HEK293 (cell line): ENCODE measurements at regions not wholly inside any gene's neighbourhood (a gene's known extent, or its start where the extent isn't known, plus 50 kb on each side); places are given as distances from the start of the nearest gene placed in this dataset.
"Not testable (repeated sequence)": the region's sequence is repeated elsewhere in the genome, so short reads cannot be mapped to it uniquely, and the experiment has no call there.

Experiments used
- CTCF ChIA-PET: fragments of 350-600 bp; formaldehyde crosslinking; extraction: SDS; loops from one replicate; lab custom pipeline; 2021; ENCODE audit warnings: antibody characterized with exemption; lab: Yijun Ruan, JAX
- POLR2A ChIA-PET: fragments of 300-600 bp; formaldehyde crosslinking; extraction: SDS; loops from one replicate; lab custom pipeline; 2020; ENCODE audit warnings: antibody characterized with exemption, inconsistent platforms; lab: Yijun Ruan, JAX
- H3K27ac ChIP-seq: fragments of 200-500 bp; sonication (Bioruptor generic); 2 replicates; pipeline ENCODE4 v1.5.1; 2014; ENCODE audit warnings: low read depth, low read length, control low read depth, inconsistent platforms; ENCODE audit errors: extremely low read depth
- H3K36me3 ChIP-seq, 2 experiments: fragments of 200-500 bp in 1 of 2; sonication (Bioruptor generic) in 1 of 2; 1 replicate in 1 of 2; 2 replicates in 1 of 2; pipeline ENCODE4 v1.5.1; 2014 to 2017; ENCODE audit warnings: inconsistent platforms in 2 of 2, low read length in 2 of 2; ENCODE audit not compliant: control insufficient read depth in 2 of 2, insufficient read depth in 1 of 2
- H3K4me1 ChIP-seq: fragments of 200-500 bp; sonication (Bioruptor generic); 2 replicates; pipeline ENCODE4 v1.5.1; 2014; ENCODE audit warnings: mild to moderate bottlenecking, low read length, inconsistent platforms; ENCODE audit not compliant: control insufficient read depth, insufficient read depth
- H3K4me3 ChIP-seq: 2 replicates; pipeline ENCODE4 v1.5.1; 2011; ENCODE audit warnings: low read depth, mild to moderate bottlenecking, control low read depth, low read length, moderate library complexity
- H3K9me3 ChIP-seq: fragments of 200-500 bp; sonication (Bioruptor generic); 2 replicates; pipeline ENCODE4 v1.5.1; 2014; ENCODE audit warnings: low read depth, low read length, inconsistent platforms; ENCODE audit not compliant: control insufficient read depth, insufficient read depth
- BCL11B ChIP-seq: fragments of 450-650 bp; formaldehyde crosslinking; IDR thresholded peaks from 2 replicates; pipeline ENCODE4 v1.5.1; 2016; ENCODE audit warnings: low read depth, missing biosample characterization, missing genetic modification characterization
- GLI2 ChIP-seq: fragments of 450-650 bp; formaldehyde crosslinking; IDR thresholded peaks from 2 replicates; pipeline ENCODE4; 2017; ENCODE audit warnings: missing biosample characterization, missing genetic modification characterization, low read depth, borderline replicate concordance
- HOXC10 ChIP-seq: sonication (generic); formaldehyde crosslinking; IDR thresholded peaks from 2 replicates; pipeline ENCODE4 v1.8.1; 2023; ENCODE audit warnings: mild to moderate bottlenecking, missing genetic modification reagents
- KLF16 ChIP-seq: fragments of 450-650 bp; formaldehyde crosslinking; IDR thresholded peaks from 2 replicates; pipeline ENCODE4 v1.5.1; 2017; ENCODE audit warnings: missing biosample characterization, missing genetic modification characterization
- MEIS1 ChIP-seq: sonication (generic); formaldehyde crosslinking; IDR thresholded peaks from 2 replicates; pipeline ENCODE4 v1.8.1; 2022; ENCODE audit warnings: missing genetic modification reagents, mild to moderate bottlenecking, borderline replicate concordance
- PRDM10 ChIP-seq: fragments of 450-650 bp; formaldehyde crosslinking; IDR thresholded peaks from 2 replicates; pipeline ENCODE4 v1.5.1; 2016; ENCODE audit warnings: missing biosample characterization, missing genetic modification characterization
- YY1 ChIP-seq: fragments of 450-650 bp; formaldehyde crosslinking; IDR thresholded peaks from 2 replicates; pipeline ENCODE4 v1.5.1; 2018; ENCODE audit warnings: missing biosample characterization, missing genetic modification characterization
- YY2 ChIP-seq: fragments of 450-650 bp; formaldehyde crosslinking; IDR thresholded peaks from 2 replicates; pipeline ENCODE4 v1.5.1; 2016; ENCODE audit warnings: missing biosample characterization, missing genetic modification characterization
- ZBTB1 ChIP-seq: fragments of 450-650 bp; formaldehyde crosslinking; IDR thresholded peaks from 2 replicates; pipeline ENCODE4 v1.5.1; 2016; ENCODE audit warnings: missing biosample characterization, missing genetic modification characterization
- ZNF138 ChIP-seq: fragments of 450-650 bp; formaldehyde crosslinking; IDR thresholded peaks from 2 replicates; pipeline ENCODE4 v1.5.1; 2016; ENCODE audit warnings: missing biosample characterization, missing genetic modification characterization, borderline replicate concordance
- ZNF23 ChIP-seq: fragments of 450-650 bp; formaldehyde crosslinking; IDR thresholded peaks from 2 replicates; pipeline ENCODE4 v1.5.1; 2016; ENCODE audit warnings: missing biosample characterization, missing genetic modification characterization, borderline replicate concordance
- ZNF24 ChIP-seq: fragments of 450-650 bp; formaldehyde crosslinking; IDR thresholded peaks from 2 replicates; pipeline ENCODE4 v1.5.1; 2016; ENCODE audit warnings: missing biosample characterization, missing genetic modification characterization
- ZNF292 ChIP-seq: fragments of 450-650 bp; formaldehyde crosslinking; IDR thresholded peaks from 2 replicates; pipeline ENCODE4 v1.5.1; 2016; ENCODE audit warnings: low read depth, missing biosample characterization, missing genetic modification characterization, borderline replicate concordance
- ZNF302 ChIP-seq: fragments of 450-650 bp; formaldehyde crosslinking; IDR thresholded peaks from 2 replicates; pipeline ENCODE4 v1.5.1; 2016; ENCODE audit warnings: missing biosample characterization, missing genetic modification characterization, low read depth
- ZNF335 ChIP-seq: fragments of 450-650 bp; formaldehyde crosslinking; conservative IDR thresholded peaks from 2 replicates; pipeline ENCODE4 v1.5.1; 2016; ENCODE audit warnings: missing biosample characterization, missing genetic modification characterization
- ZNF391 ChIP-seq: fragments of 450-650 bp; formaldehyde crosslinking; IDR thresholded peaks from 2 replicates; pipeline ENCODE4 v1.5.1; 2016; ENCODE audit warnings: low read depth, missing biosample characterization, missing genetic modification characterization, borderline replicate concordance
- ZNF394 ChIP-seq: fragments of 450-650 bp; formaldehyde crosslinking; IDR thresholded peaks from 2 replicates; pipeline ENCODE4 v1.5.1; 2016; ENCODE audit warnings: missing biosample characterization, missing genetic modification characterization, mild to moderate bottlenecking, moderate library complexity, borderline replicate concordance
- ZNF501 ChIP-seq: fragments of 450-650 bp; formaldehyde crosslinking; IDR thresholded peaks from 2 replicates; pipeline ENCODE4 v1.5.1; 2016; ENCODE audit warnings: missing biosample characterization, missing genetic modification characterization
- ZNF549 ChIP-seq: fragments of 450-650 bp; IDR thresholded peaks from 2 replicates; pipeline ENCODE4 v1.5.1; 2018; ENCODE audit warnings: missing biosample characterization, missing genetic modification characterization, mild to moderate bottlenecking, inconsistent platforms, moderate library complexity
- ZNF558 ChIP-seq: fragments of 450-650 bp; formaldehyde crosslinking; IDR thresholded peaks from 2 replicates; pipeline ENCODE4 v1.5.1; 2016; ENCODE audit warnings: missing biosample characterization, missing genetic modification characterization
- ZNF580 ChIP-seq: fragments of 450-650 bp; formaldehyde crosslinking; IDR thresholded peaks from 2 replicates; pipeline ENCODE4 v1.5.1; 2016; ENCODE audit warnings: missing biosample characterization, missing genetic modification characterization
- ZNF785 ChIP-seq: fragments of 450-650 bp; formaldehyde crosslinking; IDR thresholded peaks from 2 replicates; pipeline ENCODE4 v1.5.1; 2016; ENCODE audit warnings: missing biosample characterization, missing genetic modification characterization
- ZSCAN5A ChIP-seq: fragments of 450-650 bp; formaldehyde crosslinking; IDR thresholded peaks from 2 replicates; pipeline ENCODE4 v1.5.1; 2016; ENCODE audit warnings: missing biosample characterization, missing genetic modification characterization
- ZXDB ChIP-seq: fragments of 450-650 bp; formaldehyde crosslinking; IDR thresholded peaks from 2 replicates; pipeline ENCODE4 v1.5.1; 2016; ENCODE audit warnings: missing biosample characterization, missing genetic modification characterization

- TF ChIP-seq YY1 (tag by site-specific recombination) (no peak), ZNF23 (tag by site-specific recombination) (no peak), MEIS1 (CRISPR knock-in tag) (no peak), ZNF394 (tag by site-specific recombination) (no peak), ZNF292 (no peak)
- Histone ChIP-seq H3K4me1 (no peaks in the 10 kb centered on the region), H3K27ac (no peak overlapping the region), H3K36me3 (no peaks in the 10 kb centered on the region), H3K9me3 (no peaks in the 10 kb centered on the region), H3K4me3 (no peak overlapping the region)
- ChIA-PET POLR2A (no interaction called here), CTCF (no interaction called here)
Measured at GRCh38 chr7:45435846-45436245, 138.3 kb upstream of the ADCY1 start.

- H3K4me1 ChIP-seq, H3K4me3 ChIP-seq, H3K36me3 ChIP-seq, POLR2A ChIA-PET, H3K9me3 ChIP-seq, CTCF ChIA-PET, H3K27ac ChIP-seq: not testable (repeated sequence)
Measured at GRCh38 chr7:45440776-45441175, 133.4 kb upstream of the ADCY1 start.

- Histone ChIP-seq H3K4me3 (no peak overlapping the region), H3K4me1 (no peaks in the 10 kb centered on the region), H3K9me3 (no peaks in the 10 kb centered on the region), H3K27ac (no peak overlapping the region)
- CTCF ChIA-PET = interaction anchor here (0.8 kb wide), 1 partner anchor 1948 kb away, joined by 3 read pairs; no protein-coding TSS in a partner anchor
- TF ChIP-seq GLI2 (tag by site-specific recombination) (no peak), ZNF785 (tag by site-specific recombination) (no peak), HOXC10 (CRISPR knock-in tag) (no peak), BCL11B (tag by site-specific recombination) (no peak), ZNF580 (no peak), YY2 (no peak), ZSCAN5A (tag by site-specific recombination) (no peak), ZNF335 (tag by site-specific recombination) (no peak), ZNF138 (no peak), ZNF558 (tag by site-specific recombination) (no peak), ZXDB (tag by site-specific recombination) (no peak), ZBTB1 (no peak), ZNF549 (tag by site-specific recombination) (no peak)
- TF ChIP-seq, all 188 proteins: peak for 0
- POLR2A ChIA-PET = no interaction called here
- H3K36me3 ChIP-seq = no peaks in the 10 kb centered on the region
Measured at GRCh38 chr7:45443263-45443662, 130.9 kb upstream of the ADCY1 start.

- no peak overlapping the region for H3K4me3 ChIP-seq
- ChIA-PET CTCF (interaction anchor here (0.7 kb wide), 1 partner anchor 135 kb away, joined by 3 read pairs; no protein-coding TSS in a partner anchor), POLR2A (no interaction called here)
- H3K36me3 ChIP-seq = no peaks in the 10 kb centered on the region
- no peaks in the 10 kb centered on the region for H3K9me3 ChIP-seq
- no peaks in the 10 kb centered on the region for H3K4me1 ChIP-seq
- H3K27ac ChIP-seq = no peak overlapping the region
- TF ChIP-seq ZNF24 (tag by site-specific recombination) = no peak
- TF ChIP-seq PRDM10 (tag by site-specific recombination) = no peak
- TF ChIP-seq ZNF391 (tag by site-specific recombination) = no peak
- TF ChIP-seq ZNF501 = no peak
- TF ChIP-seq KLF16 (tag by site-specific recombination) = no peak
- TF ChIP-seq ZNF302 (tag by site-specific recombination) = no peak
Measured at GRCh38 chr7:45446195-45446944, 127.8 kb upstream of the ADCY1 start.
